ENCODE measurements at regions not wholly inside any gene's neighbourhood (a gene's known extent, or its start where the extent isn't known, plus 50 kb on each side); places are given as distances from the start of the nearest gene placed in this dataset.
"Not testable (repeated sequence)": the region's sequence is repeated elsewhere in the genome, so short reads cannot be mapped to it uniquely, and the experiment has no call there.

DNA sequence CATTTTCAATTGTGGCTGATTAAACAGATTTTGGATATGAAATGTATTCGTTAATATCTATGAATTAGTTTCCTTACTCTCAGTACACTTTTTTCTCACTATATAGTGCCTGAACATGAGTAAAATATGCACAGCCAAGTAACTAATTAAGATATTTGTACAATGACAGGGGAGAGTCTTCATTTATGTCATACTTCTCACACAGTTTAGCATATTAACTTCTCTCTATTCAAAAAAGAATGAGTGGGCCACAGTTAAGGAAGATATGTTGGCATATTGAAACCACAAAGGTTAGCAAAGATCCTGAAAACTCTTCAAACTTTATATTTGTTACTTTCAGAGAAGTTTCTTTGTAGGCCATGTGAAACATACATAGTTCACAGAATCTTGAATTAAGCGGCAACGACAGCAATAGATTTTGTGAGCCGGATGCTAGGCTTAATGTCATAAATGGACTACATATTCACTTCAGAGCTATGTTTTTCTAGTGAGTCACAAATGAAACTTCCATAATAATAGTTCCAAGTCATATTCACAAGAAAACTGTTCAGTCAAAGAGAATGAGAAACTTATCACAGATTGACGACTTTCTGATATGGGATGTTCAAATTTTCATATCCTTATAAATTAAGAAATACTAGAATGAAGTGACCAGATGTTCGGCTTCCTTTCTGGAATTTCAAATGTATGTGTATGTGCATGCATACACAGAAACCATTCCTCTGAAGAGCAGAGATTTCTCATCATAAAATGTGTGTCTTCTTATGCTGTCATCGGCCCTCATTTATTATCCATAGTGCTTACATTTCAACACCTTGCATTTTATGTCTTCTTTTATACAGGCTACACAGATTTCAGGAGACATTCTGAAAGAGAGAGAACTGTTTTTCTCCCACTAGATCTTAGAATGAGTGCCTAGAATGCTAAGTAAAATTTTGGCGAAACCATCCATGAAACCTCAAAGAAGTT, 584.0 kb downstream of the SATB2 start:
- no peak for DNase-seq
- in situ Hi-C loops (cut with MboI; ENCODE audit: low pct_unique_long_range_greater_than_20kb, low sequenced_read_pairs) = no loop called here

DNA sequence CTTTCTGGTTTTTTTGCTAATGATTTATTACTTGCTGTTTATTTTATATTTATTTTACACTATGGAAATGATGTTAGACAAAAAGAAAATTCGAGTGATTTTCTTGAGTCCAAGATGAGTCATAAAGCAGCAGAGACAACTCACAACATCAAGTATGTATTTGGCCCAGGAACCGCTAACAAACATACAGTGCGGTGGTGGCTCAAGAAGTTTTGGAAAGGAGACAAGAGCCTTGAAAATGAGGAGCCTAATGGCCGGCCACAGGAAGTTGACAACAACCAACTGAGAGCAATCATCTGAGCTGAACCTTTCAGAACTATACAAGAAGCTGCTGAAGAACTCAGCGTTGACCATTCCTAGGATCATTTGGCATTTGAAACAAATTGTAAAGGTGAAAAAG, 594.1 kb downstream of the SATB2 start:
- DNase-seq = no peak
- in situ Hi-C loops (cut with MboI; ENCODE audit: low pct_unique_long_range_greater_than_20kb, low sequenced_read_pairs) = no loop called here

DNA sequence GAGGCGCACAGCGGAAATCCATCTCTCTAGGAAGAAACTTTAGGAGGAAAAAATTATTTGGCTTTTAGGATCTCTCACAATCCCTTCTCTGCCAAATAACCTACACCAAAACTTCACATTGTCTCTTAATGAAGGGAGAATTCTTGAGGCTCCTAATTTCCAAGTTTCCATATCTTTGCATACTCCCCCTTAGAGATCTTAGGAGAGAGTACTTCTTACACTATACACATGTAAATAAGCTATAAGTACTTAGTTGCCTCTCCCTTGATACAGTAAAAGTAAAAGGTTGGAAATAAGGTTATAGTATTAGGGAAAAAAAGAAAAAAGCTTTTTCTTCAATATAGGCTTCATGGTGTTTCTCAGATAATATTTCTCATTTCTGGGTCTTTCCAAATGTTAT, 596.7 kb downstream of the SATB2 start:
- in situ Hi-C loops (cut with MboI; ENCODE audit: low pct_unique_long_range_greater_than_20kb, low sequenced_read_pairs) = no loop called here

DNA sequence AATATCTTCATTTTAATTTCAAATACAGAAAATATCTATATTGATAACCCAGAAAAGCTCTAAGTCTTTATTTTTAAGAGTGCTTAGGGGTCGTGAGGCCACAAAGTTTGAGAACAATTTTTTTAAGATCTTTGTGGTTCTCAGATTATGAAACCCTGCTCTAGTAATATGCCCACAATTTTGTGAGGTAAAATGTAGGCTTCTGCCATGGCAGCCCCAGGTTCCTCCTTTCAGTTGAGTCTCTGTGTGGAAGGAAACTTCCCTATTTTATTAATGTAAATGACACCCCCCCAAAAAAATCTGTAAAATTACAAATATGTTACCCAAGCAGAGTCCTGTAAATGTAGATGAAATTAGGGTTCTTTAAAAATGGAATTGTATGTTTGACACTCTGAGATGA, 600.5 kb downstream of the SATB2 start:
- in situ Hi-C loops (cut with MboI; ENCODE audit: low pct_unique_long_range_greater_than_20kb, low sequenced_read_pairs) = no loop called here

More for the DNA sequence above, 596.7 kb downstream of the SATB2 start:
- DNase-seq = no peak

DNA sequence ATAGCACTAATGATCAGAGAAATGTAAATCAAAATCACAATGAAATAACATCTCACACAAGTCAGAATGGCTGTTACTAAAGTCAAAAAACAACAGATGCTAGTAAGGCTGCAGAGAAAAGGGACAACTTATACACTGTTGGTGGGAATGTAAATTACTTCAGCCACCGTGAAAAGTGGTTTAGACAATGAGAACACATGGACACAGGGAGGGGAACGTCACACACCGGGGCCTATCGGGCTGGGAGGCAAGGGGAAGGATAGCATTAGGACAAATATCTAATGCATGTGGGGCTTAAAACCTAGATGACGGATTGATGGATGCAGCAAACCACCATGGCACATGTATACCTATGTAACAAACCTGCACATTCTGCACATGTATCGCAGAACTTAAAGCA, 602.0 kb downstream of the SATB2 start:
- DNase-seq; in situ Hi-C loops (cut with MboI; ENCODE audit: low pct_unique_long_range_greater_than_20kb, low sequenced_read_pairs): not testable (repeated sequence)

More for the DNA sequence above, 600.5 kb downstream of the SATB2 start:
- DNase-seq = no peak

DNA sequence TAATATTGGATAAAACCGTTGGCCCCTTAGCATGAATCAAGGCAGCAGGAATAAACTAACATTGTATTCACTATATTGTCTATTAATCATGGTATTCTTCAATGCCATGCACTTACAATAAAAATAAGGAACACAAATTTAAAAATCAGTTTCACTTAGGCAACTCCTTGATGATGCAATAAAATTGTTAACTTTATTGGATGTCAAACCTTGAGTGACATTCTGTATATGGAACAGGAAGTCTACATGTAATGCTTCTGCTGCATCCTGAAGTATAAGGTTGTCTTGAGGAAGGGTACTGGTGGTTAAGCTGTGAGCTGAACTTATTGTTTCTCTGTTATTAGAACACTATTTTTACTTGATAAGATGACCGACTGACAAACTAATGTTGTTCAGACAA, 605.5 kb downstream of the SATB2 start:
- DNase-seq = no peak
- in situ Hi-C loops (cut with MboI; ENCODE audit: low pct_unique_long_range_greater_than_20kb, low sequenced_read_pairs) = no loop called here

DNA sequence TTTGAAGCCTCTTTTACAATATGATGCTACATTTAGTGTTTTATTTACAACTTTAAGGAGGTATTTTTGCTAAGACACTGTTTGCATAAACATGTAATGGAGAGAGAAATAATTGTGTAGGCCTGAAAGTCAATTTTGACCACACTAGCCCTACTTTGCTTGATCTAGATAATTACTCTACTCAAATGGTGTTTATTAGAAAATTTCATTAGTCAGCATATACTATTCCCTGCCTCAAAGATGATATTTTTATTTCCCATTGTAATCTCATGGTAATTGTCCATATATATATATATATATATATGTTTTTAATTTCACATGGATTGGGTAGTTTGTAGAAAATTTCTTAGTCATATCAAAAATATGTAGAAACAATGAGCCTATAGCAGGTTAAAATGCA, 632.2 kb downstream of the SATB2 start:
- DNase-seq = no peak
- in situ Hi-C loops (cut with MboI; ENCODE audit: low pct_unique_long_range_greater_than_20kb, low sequenced_read_pairs) = no loop called here

DNA sequence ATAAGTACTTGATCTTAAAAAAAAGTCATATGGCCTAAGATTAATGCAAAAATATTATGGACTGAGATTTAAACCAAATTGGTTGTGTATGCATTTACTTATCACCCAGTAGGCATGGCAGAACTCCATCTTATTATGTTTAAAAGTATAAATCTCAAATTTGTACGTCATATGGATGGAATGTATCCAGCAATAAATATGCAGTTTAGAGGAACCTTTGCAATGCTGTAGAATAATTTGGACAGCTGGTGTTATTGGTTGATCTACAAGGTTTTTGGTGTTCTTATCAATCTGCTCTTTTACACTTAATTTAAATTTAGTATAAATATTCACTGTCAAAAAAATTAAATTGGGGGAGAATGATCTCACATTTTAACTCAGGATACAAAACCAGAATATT, 640.2 kb downstream of the SATB2 start:
- DNase-seq = no peak
- in situ Hi-C loops (cut with MboI; ENCODE audit: low pct_unique_long_range_greater_than_20kb, low sequenced_read_pairs) = no loop called here

DNA sequence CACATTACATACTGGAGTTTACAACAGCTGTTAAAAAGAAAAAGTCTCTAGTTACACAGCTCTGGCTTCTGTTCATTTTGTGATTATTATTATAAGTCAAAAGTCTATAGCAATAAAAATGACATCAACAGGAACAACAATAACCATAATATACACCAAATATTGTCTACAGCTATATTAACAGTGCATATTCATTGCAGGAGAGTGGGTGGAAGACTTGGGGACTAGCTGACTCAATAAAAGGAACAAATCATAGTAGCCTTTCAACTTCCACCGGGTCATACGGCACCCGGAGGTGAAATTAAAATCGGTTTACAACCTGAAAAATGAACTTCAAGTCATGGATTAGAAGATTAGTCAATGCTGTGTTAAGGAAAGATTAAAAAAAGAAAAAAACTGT, 642.1 kb downstream of the SATB2 start:
- in situ Hi-C loops (cut with MboI; ENCODE audit: low pct_unique_long_range_greater_than_20kb, low sequenced_read_pairs) = no loop called here
- no peak for DNase-seq

DNA sequence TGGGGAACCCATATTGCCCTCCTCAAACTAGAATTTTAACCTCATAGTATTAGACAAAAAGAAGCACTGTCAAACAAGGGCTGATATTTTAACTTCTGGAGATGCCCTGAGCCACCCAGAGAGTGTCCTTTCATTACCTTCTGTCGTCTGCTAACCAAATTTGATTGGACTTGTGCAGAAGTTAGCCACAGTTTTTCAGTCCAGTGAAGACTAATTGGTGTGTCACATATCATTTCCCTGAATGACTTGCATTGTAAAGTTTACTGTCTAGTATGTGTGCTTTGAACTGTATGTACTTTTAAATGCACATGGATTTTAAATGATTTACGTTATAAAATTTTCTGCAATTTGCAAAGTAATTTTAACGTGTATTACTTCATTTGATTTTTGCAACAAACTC, 646.5 kb downstream of the SATB2 start:
- in situ Hi-C loops (cut with MboI; ENCODE audit: low pct_unique_long_range_greater_than_20kb, low sequenced_read_pairs) = no loop called here
- no peak for DNase-seq

DNA sequence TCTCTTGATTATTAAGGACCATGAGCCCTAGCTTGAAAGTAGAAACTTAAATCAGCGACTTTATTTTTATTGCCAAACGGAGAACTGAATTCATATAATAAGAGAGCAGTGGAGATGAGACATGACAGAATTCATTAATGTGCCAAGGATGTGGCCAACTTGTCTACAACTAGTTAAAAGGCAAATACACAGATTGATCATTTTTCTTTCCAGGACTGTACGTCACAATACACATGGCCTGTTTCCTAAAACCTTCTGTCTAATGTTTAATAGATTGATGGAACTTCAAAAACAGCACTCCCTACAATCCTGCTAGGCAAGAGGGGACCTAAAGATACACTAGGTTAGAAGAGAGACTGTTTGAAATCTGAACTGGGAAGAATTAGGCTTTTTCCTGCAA, 647.8 kb downstream of the SATB2 start:
- no peak for DNase-seq
- in situ Hi-C loops (cut with MboI; ENCODE audit: low pct_unique_long_range_greater_than_20kb, low sequenced_read_pairs) = no loop called here

DNA sequence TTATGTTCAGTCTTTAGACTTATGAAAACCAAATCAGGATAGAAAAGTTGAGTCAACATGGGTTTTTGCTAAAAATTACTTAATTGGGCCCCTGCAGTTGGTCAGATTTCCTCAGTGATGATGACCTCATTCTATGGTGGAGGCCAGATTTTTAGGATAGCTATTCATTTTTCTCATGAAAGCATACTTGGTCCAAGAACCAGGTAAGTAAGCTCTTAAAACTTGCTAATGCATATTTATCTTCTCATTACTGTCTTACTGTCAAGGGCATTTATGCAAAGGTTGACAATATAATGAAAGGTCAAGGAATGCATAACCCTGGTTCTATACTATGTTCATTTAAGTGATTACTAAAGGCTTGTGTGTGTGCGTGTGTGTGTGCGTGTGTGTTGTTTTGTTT, 650.6 kb downstream of the SATB2 start:
- in situ Hi-C loops (cut with MboI; ENCODE audit: low pct_unique_long_range_greater_than_20kb, low sequenced_read_pairs) = no loop called here
- DNase-seq = no peak

DNA sequence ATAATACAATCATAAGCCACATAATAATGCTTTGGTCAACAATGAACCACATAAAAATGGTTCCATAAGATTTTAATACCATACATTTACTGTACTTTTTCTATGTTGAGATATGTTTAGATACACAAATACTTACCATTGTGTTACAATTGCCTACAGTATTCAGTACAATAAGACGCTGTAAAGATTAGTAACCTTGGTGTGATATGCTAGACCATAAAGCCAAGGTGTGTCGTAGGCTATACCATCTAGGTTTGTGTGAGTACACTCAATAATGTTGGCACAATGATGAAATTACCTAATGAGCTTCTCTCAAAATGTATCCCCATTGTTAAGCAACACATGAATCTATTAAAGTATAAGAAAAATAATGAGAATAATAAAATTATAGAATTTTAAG, 662.3 kb downstream of the SATB2 start:
- in situ Hi-C loops (cut with MboI; ENCODE audit: low pct_unique_long_range_greater_than_20kb, low sequenced_read_pairs) = no loop called here

DNA sequence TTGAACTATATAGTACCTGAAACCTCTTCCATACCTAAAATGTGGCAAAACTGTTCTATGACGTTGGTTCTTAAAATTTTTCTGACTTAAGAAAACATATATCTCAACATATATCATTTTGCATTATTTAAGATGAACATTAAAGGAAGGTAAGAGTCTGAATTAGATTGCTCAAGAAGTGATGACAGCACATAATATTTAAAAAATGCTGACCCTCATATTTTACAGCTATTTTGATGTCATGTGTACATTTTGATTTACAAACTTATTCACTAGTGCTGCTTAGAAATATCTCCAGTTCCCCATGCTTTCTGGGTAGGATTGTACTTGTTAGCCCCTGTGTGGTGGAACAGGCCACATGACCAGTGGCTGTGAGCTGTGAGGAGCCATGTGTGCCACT, 666.1 kb downstream of the SATB2 start:
- no peak for DNase-seq
- in situ Hi-C loops (cut with MboI; ENCODE audit: low pct_unique_long_range_greater_than_20kb, low sequenced_read_pairs) = no loop called here

More for the DNA sequence above, 662.3 kb downstream of the SATB2 start:
- no peak for DNase-seq

DNA sequence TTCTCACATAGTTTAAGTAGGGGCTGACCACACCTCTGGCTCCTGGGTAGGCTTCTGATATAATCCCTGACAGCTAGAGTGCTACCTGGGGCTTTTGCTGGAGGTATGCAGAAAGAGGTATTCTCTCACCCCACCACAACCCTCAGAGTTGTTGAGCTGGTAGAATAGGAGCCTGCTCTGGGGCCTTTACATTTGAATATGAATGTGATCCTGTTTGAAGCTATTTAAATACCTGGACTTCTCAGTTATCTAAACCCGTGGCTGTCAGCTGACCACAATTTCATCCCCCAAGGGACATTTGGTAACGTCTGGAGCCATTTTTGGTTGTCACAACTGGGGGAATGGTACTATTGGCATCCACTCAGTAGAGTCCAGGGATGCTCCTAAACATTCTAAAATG, 669.1 kb downstream of the SATB2 start:
- no peak for DNase-seq
- in situ Hi-C loops (cut with MboI; ENCODE audit: low pct_unique_long_range_greater_than_20kb, low sequenced_read_pairs) = no loop called here

DNA sequence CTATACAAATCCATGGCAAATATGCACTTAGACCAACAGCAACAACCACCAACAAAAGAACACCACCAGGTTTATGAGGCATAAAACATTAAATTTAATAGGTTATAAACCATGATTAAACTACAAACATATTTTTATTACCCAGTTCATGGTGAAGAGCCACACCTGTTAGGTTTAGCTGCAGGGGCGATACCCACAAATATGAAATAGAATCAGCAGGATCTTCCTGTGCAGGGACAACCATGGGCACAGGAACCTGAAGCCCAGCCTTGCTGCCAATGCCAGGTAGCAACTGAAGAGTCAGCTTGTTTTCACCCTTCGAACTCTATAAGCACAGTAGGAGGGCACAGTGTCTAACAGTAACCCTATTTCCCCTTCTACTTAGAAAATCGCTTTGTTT, 675.0 kb downstream of the SATB2 start:
- in situ Hi-C loops (cut with MboI; ENCODE audit: low pct_unique_long_range_greater_than_20kb, low sequenced_read_pairs) = no loop called here
- DNase-seq = no peak

DNA sequence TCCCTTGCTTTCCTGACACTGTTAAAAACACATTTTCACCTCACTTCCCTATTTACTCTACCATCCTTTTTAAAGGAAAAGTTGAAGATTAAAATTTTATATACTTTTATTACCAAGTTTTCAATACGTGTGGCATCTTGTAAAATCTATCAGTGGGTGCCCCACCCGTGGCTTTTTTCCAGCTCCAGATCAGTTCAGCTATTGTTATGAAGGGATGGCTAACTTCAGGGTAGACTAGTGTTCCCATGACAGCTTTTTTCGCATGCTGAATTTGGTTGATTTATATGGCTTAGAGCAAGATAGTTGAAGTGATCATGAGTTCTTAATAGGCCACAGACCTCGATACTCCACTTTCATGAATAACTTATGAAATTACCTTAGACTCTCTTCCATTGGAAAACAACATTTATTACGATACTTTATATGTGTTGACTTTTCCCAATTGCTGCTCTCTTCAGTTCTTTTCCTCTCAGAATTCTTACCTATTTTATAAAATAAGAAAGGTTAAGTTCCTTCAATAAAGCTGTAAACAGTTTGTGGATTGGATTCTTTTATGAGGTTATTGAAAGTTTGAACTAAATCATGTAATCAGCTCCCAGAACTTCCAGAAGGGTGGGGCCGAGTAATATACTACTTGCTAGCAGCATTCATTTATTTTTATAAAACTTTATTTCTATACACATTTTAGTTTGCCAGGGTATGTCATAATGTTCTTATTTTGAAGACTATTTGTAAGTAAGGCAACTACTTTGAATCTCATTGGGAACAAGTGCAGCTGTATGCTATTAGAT, 680.9 kb downstream of the SATB2 start:
- no peak for DNase-seq
- in situ Hi-C loops (cut with MboI; ENCODE audit: low pct_unique_long_range_greater_than_20kb, low sequenced_read_pairs) = no loop called here

DNA sequence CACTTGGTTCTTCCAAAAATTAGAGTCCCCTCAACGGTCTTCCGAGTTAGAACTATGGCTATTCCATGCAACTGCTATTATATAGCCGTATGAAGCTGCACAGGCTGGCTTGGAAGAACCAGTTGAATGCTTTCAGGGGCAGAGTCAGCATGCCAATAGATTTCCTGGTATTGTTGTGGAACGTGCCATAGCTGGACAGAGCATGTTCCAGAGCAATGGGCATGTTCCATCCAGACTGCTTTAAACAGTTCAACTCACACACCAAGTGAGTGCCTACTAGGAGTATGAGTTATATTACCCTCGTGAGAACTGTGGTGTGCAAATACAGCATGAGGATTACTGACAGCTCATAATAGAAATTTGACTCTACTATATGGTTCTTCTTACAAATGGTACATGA, 682.0 kb downstream of the SATB2 start:
- DNase-seq = no peak
- in situ Hi-C loops (cut with MboI; ENCODE audit: low pct_unique_long_range_greater_than_20kb, low sequenced_read_pairs) = no loop called here

DNA sequence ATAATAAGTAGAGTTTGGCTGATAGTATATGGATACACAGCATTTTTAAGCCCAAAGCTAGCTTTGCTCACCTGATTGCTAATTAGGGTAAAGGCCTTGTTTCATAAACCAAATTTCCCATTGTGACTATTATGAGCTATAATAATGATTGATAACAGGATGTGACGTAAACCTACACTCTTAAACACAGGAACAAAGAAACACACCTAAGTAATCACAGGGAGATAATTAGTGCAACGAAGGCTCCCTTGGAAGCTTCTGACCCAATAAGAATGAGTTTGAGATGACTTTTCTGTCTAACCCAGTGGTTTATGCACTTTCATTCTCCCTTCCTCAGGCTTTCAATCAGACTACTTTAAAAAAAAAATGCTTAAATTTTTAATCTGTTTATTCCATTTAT, 683.2 kb downstream of the SATB2 start:
- DNase-seq = no peak
- in situ Hi-C loops (cut with MboI; ENCODE audit: low pct_unique_long_range_greater_than_20kb, low sequenced_read_pairs) = no loop called here

DNA sequence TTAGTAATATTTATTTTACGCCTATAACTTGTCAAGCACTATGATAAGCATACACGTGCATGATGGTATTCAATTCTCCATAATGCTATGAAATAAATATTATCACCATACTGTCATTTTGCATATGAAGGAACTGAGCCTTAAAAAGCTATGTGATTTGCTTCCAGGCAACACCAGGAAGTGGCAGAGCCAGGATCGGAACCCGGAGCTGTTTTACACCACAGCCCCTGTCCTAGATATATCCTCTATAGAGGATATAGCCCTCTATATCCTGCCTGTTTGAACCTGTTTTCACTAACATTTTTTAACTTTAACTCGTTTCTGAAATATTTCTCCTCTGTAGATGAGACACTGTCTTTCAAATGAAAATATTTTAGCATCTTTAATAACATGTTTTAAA, 690.0 kb downstream of the SATB2 start:
- in situ Hi-C loops (cut with MboI; ENCODE audit: low pct_unique_long_range_greater_than_20kb, low sequenced_read_pairs) = no loop called here
- no peak for DNase-seq
